ENCODE measurements at regions not wholly inside any gene's neighbourhood (a gene's known extent, or its start where the extent isn't known, plus 50 kb on each side); places are given as distances from the start of the nearest gene placed in this dataset.

GRCh38 chr1:30126848-30127247 lies 596.5 kb downstream of the MATN1 start:
- TF ChIP-seq CTCF (IDR thresholded peaks at IDR 0.05) = no peak
- no peak for TF ChIP-seq POLR2AphosphoS5 (IDR thresholded peaks at IDR 0.05)
- no peak for TF ChIP-seq POLR2A (IDR thresholded peaks at IDR 0.05)
- no peak for TF ChIP-seq EP300 (IDR thresholded peaks at IDR 0.05)
